ENCODE measurements at regions not wholly inside any gene's neighbourhood (a gene's known extent, or its start where the extent isn't known, plus 50 kb on each side); places are given as distances from the start of the nearest gene placed in this dataset.
"Not testable (repeated sequence)": the region's sequence is repeated elsewhere in the genome, so short reads cannot be mapped to it uniquely, and the experiment has no call there.

DNA sequence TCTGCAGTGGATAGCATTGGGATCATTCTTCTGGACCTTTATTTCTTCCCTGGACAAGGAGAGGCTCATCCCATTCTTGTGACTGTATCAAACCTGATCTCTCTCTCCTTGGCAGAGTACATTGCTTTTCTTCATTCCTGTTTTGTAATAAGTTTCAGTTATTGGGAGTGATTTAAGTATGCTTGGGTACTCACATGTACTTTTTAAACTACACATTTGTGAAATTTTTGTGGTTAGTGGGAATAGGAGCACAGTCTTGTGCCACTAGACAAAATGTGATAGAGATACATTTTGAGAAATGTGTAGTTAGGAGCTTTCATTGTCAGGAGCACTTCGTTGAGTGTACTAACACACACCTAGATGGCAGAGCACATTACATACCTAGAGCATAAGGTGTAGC lies 262.6 kb downstream of the C3orf38 start:
- DNase-seq: no peak

DNA sequence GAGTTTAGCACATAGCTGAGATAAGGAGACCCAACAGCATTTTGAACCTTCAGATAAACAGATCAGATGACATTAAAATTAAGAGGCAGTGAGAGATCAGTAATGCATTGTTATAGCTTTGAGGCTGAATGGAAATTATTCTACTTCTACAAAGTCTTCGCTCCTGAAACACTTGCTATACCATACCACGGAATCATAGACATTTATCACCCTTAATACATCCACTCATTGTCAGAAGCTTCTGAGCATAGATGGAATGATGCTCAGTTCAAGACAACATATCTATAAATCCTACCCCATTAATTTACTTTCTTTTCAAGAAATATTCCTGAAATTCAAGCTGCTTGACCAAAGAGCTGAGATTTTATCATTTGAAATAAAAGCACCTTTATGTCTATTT lies 266.7 kb downstream of the C3orf38 start:
- no peak for DNase-seq

DNA sequence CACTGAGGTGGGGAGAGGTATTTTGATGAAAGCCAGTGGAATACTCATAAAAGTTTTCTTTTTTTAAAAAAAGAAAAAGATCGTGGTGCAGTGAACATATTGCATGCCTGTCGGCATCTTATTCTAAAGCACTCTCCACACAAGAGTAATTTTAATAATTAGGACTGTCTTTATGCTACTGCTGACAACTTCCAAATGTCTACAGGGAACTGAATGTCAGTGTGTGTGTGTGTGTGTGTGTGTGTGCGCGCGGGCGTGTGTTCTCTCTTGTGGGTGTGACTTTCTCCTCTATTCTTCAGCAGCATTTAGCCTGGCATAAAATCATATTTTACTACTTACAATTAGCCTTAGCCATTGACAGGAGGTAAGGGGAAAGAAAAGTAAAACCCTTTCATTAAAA lies 268.5 kb downstream of the C3orf38 start:
- DNase-seq: no peak

DNA sequence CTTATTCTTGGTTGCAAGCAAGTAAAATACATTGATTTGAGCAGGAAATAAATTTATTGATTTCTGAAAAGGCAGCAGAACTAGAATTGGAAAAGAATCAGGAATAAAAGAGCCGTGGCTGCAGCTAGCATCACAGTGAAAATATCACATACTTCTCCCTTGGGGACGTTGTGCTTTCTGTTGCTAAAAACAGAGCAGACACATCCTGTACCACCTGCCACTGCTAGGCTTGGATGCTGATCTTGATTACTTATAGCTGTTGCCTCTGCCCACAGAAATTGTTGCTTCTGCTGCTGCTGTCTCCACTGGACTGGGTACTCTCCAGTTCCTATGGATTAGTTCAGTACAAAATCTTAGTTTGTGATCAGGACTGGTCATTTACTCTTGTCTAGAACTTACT lies 283.8 kb downstream of the C3orf38 start:
- no peak for DNase-seq

DNA sequence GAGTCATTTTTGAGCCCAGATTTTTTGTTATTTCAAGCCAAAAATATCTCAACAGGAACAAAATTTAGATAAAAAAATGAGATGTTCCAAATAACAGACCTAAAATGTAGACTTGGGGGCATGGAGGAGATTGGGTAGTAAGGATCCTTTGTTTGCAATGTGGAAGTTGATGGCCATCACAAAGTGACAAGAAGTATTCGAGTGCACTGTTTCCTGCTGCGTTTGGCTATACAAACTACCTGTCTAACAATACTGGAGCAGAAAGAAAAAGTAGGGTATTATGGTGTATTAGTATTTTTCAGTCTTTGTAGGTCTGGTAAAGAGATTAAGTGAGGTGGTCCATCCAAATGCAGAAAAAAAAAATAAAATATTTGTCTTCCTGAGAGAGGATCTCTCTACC lies 284.2 kb downstream of the C3orf38 start:
- no peak for DNase-seq

DNA sequence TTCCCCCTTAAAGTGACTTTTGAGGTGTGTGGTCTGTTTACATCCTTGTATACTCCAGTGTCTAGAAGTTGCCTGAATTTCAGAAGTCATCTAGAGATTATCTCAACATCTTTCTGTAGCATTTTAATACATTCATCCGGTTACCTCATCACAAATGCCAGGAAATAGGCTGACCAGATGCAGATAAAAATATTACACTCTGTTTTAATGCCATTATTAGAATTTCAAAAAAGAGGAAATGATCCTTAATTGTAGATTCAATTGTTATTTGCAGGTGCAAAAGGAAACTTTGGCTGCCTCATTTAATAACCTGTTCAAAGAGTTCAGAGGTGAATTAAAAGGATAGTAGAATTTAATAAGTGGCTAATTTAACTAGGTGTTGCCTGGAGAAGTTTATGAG lies 290.9 kb downstream of the C3orf38 start:
- DNase-seq: no peak

DNA sequence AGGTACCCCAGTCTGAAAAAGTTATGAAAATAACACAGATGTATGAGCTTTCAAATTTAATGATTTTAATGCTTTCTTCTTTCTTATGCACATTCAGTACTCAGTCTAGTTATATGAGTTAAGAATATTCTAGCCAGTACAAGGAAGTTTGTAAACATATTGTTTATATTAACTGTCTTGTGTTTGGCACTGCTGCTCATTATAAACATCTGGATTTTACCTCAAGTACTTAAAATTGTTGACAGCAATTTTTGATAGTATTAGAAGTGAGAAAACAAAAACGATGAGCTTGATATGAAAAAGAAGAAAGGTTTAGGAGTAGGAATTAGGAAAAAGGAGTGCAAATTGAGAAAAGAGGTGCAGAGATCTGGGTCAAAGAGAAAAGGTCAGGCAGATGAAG lies 293.3 kb downstream of the C3orf38 start:
- DNase-seq: no peak

DNA sequence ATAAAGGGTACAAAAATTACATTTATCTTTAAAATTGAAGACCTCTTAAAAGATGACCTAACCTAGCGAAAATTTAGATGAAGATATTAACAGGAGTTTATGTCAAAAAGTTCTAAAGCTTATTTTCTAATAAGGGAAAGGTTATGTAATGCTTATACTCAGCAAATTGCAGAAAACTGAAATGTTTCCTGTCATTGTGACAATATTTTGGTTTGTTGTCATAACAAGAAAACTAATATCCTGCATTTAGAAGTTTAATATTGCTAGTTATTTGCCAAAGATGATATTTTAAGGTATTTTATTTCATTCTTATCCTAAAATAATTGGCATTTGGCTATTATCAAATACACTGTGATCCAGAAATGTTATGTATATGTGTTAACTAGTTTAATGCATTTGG lies 294.5 kb downstream of the C3orf38 start:
- no peak for DNase-seq

DNA sequence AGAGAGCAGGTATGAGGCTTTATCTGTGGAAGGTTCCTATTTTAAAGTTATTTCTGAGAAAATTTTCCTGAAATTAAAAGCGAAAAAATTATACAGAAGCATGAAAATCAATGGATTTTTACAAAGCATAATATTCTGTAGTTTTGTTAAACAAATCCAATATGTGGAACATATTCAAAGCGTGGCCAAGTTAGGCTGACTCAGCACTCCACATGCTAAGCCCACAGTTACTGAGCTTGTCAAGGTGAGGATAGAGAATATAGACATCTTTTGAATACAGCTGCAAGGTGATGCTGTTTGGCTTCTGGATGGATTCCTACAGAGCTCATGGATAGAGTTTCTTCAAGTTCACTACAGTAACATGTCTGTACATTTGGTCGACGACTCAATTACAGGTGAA lies 302.5 kb downstream of the C3orf38 start:
- no peak for DNase-seq

DNA sequence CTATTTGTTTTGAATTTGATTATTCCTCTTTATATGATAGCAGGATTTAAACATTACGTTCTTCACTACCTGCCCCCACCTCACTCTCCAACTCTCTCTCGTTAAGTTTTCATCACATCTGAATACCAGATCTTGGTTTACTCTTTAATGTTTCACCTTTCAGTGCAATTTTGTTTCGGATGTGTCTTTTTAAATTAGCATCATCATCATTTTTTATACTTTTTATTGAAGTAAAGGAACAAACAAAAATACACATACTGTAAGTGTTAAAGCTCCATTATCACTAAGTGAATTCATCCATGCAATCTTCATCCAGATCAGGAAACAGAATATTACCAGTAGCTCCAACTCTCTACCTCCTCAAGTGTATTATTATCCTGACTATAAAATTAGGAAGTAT lies 310.6 kb downstream of the C3orf38 start:
- DNase-seq: no peak

DNA sequence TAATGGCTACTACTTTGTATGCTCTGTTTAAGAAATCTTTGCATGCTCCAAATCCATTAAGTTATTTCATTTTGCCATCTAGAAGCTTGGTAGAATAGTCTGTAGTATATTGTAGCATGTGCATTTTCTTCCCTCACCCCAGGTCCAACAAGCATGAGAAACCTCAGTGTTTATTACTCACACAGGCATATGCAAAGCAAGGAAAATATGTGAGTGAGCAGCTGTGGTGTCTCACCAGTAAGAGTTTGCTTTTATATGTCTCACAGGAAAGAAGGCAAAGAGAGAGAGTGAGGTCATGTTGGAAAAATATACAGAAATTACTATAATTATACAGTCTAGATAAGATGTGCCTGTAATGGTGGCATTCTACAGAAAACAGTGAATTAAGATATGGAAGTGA lies 312.5 kb downstream of the C3orf38 start:
- no peak for DNase-seq

DNA sequence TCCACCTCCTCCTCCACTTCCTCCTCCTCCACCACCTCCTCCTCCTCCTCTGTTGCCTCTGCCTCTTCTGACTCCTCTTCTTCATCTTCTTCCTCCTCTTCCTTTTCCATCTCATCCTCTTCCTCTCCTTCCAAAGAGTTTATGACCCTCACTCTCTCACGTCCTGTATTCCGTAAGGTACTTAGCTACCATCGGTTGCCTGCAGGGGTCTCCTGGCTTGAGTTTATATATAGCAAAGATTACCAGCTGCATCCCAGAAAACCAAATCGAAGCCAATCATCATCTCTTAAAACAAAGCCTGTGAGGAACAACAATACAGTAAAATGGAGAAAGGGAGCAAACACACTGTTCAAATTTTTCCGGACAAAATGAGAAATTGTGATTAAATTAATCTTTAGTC lies 317.4 kb downstream of the C3orf38 start:
- no peak for DNase-seq

DNA sequence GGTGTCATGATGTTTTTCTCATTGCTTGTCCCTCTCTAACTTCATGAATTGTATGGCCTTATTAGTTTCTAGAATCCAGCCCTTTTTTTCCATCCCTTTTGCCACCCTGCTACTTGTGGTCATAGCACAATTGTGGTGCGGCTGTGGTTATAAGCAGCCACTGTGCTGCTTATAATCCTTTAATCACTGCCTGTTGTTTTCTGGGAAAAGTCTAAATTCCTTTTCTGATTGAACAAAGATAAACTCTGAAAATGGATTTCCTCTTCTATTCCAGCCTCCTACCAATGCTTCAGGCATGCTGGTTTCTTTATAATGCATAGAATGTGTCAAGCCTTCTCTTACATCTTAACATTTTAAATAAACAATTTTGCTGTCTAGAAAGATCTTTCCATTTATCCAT lies 319.5 kb downstream of the C3orf38 start:
- no peak for DNase-seq

DNA sequence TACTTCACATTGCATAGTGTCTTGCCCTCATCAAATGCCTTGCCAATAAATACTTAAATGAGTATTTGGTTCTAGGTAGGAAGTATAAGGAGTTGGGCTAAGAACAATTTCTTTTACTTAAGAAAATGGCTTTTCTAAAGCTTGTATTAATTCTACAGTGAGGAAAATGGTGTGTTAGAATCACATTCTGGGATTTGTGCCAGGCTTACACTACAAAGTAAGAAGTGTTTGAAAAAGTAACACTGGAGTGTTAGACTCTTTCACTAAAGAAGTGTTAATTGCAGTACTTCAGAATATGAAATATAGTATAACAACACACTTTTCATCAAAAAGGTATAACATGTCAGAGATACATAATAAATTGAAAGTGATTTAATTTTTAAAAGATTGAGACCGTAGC lies 328.7 kb downstream of the C3orf38 start:
- no peak for DNase-seq

DNA sequence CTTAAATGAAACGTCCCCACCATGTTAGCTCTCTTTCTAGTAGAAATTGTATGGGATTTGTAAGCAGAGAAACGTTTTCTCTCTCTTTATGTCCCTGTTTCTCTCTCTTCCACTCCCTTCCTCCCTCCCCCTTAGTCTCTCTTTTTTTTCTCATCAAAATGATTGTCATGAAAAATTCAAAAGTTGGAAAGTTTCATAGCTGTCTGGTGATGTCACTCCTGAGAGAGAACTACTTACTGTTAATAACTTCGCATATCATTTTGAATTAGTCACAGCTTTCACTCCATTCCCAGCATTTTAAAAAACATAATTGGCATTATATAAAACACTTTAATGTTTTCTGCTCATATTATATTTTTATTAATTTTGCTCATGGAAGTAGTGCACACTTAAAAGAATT lies 331.1 kb downstream of the C3orf38 start:
- no peak for DNase-seq

DNA sequence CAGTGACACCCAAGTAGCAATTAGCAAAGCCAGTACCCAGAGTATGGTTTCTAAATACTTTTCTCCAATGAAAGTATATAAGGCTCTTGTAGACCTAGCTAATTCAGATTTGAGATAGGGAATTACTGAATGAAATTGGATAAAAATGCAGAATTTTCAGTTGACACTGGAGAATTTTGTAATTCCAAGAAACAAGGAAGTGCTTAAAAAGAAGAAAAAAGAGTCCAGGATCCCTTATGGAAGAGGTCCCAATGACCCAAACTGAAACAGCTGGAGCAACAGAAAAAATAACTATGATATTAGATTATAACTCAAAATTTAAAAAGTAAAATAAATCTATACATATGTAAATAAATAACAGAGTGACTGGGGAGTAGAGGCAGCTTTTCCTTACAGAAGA lies 335.2 kb downstream of the C3orf38 start:
- DNase-seq: no peak

DNA sequence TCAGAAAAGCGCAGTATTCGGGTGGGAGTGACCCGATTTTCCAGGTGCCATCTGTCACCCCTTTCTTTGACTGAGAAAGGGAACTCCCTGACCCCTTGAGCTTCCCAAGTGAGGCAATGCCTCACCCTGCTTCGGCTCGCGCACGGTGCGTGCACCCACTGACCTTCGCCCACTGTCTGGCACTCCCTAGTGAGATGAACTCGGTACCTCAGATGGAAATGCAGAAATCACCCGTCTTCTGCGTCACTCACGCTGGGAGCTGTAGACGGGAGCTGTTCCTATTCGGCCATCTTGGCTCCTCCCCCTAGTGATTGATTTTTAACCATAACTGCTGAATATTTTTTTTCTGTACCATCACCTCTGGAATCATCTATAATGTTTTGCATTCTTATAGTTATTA lies 359.1 kb downstream of the C3orf38 start:
- DNase-seq: not testable (repeated sequence)

DNA sequence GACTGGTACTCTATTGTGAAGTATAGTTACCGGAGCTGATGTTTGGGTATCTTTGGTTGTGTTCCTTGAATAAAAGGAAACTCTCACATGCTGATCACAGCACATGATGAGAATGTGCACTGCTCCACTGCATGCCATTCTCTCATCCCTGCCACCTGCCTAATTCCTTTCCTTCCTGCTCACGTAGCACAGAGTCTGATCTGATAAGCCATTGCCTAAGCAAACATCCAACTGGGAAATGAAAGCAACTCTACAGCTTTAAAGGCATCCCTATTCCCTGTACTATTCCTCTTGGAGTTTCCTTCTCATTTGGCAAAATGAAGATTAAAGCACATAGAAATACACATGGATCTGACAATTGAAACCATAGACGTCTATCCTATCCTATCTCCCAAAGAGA lies 359.8 kb downstream of the C3orf38 start:
- DNase-seq: no peak

DNA sequence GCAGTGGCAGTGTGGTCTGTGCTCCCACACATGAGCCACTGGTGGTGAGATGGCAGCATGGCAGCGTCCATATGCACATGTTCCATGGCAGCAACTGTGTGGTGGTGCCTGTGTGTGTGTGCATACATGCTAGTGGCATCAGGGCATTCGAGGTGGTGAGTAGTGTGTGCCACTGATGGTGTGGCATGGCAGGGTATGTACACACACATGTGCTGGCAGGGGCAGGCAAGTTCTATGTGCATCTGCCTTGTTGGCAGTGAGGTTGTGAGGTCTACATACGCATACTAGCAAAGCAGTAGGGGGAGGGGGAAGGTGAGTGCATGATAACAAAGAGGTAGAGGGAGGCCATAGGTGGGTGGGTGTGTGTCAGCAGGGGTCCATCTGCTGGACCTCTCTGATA lies 378.7 kb downstream of the C3orf38 start:
- no peak for DNase-seq

DNA sequence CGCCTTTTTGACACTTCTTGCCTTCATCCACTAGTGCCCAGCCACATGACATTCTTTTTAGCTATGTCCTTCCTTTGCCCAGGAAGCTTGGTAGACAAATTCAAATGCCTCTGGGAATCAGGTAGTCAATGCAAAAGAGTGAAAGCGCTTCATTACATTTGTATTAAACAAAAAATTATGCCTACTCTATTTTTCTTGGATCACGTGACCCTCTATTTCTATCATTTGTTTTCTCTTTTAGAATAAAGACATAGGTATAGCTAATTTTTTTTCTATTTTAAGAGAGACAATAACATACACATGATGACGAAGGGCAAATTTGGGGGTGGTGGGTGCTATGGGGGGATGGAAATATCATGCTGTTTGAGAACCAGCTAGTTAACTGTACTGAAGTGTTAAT lies 384.8 kb downstream of the C3orf38 start:
- no peak for DNase-seq

DNA sequence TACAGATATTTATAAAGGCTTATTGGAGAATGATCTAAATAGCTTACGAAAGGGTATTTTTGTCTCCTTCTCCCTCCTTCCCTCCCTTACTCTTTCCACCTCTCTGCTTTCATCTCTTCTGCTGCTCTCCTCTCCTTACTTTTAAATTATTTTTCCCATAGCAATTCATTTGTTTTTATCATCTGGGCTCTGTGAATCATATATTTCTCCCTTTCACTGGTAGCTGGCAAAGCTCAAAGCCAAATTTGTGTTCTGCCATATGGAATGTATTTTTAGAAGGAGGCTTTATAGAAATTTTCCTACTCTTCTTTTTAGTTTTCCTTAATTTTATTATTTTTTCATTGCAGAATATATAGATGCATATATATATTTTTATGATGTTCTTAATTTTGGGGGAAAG lies 385.8 kb downstream of the C3orf38 start:
- DNase-seq: no peak

DNA sequence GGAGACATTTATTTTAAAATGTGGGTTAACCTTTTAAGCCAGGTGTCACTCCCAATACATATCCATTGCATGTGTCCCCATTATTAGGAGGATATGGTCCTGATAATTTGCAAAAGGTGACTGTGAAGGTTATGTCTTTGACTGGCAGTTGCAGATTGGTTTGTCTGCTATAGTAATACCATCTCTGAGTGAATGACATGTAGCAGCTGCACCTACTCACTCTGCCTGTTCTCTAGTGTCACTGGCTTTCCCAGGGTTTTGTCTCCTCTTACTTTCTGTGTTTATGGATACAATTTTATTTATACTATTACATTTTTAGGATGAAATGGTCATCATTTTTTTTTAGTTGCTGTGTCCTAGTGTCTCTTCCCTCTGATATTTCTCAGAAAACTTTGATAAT lies 393.2 kb downstream of the C3orf38 start:
- no peak for DNase-seq

DNA sequence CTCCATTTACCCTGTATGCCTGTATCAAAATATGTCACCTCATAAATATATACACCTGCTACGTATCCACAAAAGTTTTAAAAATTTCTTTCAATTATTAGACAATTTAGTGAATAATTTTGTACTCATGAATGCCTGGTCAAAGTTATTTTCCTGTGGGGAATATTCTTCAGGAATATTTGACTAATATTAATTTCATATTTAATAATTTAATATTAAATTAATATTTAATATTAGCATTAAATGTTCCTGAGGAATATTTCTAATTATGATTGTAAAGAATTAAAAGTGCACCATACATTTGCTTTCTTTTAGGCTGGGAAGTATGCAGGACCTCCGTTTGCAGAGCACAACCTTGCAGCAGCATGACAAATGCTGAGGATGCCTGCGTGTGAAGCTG lies 422.7 kb downstream of the C3orf38 start:
- no peak for DNase-seq

DNA sequence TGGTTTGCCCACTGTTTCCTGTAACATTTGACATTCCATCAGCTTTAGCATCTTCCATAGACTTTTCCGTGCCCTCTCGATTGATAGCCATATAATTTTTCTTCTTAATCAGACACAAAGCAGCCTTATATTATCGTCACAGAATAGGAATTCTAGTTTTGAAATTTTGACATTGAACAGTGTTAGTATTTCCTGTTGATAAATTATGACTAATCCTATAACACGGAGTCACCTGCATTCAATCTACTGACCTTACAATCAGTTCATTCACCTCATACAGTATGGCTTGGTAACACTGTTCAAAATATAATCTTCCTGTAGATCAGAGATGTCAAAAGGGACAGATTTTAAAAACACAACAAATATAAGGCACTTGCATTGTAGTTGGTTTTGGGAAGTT lies 423.7 kb downstream of the C3orf38 start:
- no peak for DNase-seq

DNA sequence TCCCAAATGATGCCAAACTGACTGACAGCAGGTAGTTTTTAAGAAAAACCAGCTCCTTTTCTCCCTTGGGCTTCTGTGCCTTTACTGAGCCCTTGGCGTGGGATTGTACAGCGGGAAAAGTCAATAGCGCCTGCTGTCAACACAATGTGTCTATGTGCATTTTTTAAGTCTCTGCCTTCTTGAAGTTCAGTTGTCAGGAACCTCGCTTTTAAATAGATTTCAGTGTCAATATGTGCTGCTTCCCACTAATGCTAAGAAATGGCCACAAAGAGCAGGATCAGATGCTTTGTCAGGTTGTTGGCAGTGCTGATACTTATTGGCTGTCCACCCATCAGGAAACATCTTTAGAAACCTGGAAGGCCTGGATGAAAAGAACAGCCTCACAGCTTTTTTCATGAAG lies 424.4 kb downstream of the C3orf38 start:
- no peak for DNase-seq

DNA sequence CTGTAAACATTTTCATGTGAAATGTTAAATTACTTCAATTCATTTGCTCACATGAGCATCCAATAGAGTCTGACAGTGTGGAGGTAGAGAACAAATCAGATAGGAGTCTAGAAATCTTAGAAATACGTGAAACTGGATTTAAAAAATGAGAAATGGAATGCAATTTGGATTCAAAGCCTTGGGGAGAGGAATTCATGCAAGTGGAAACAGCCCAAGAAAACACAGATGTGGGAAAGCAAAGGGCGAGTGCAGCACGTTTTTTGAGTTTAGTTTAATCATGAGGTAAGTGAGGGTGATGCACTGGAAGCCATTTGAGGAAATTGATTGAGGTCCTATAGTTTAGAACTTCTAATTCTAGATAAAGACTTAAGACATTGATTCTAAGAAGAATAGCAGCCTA lies 434.7 kb downstream of the C3orf38 start:
- DNase-seq: no peak
